GM18867 (cell line): ENCODE measurements at regions not wholly inside any gene's neighbourhood (a gene's known extent, or its start where the extent isn't known, plus 50 kb on each side); places are given as distances from the start of the nearest gene placed in this dataset.

ENCODE experiments used
- ATAC-seq: cut with Tn5 transposase; IDR thresholded peaks from one replicate; pipeline ENCODE4 v1.9.1; 2021; ENCODE audit warnings: mild to moderate bottlenecking, moderate library complexity; ENCODE audit not compliant: unreplicated experiment

GRCh38 chr17:71232801-71233559, 887.8 kb upstream of the SOX9 start:
- no peak for ATAC-seq

- peak; percentile 44 for ATAC-seq
Observed at GRCh38 chr17:71234349-71234748, 886.5 kb upstream of the SOX9 start.

GRCh38 chr17:71237903-71238538, 882.8 kb upstream of the SOX9 start:
- ATAC-seq, result no peak

- ATAC-seq, result no peak
Observed at GRCh38 chr17:71247441-71248015, 873.3 kb upstream of the SOX9 start.

GRCh38 chr17:71251276-71251675, 869.5 kb upstream of the SOX9 start:
- ATAC-seq, result no peak

GRCh38 chr17:71251951-71252350, 868.9 kb upstream of the SOX9 start:
- no peak for ATAC-seq

- no peak for ATAC-seq
Observed at GRCh38 chr17:71252436-71252835, 868.4 kb upstream of the SOX9 start.

GRCh38 chr17:71257096-71257495, 863.7 kb upstream of the SOX9 start:
- no peak for ATAC-seq

- no peak for ATAC-seq
Observed at GRCh38 chr17:71260366-71260940, 860.4 kb upstream of the SOX9 start.

- no peak for ATAC-seq
Observed at GRCh38 chr17:71262586-71262985, 858.2 kb upstream of the SOX9 start.

- ATAC-seq, result no peak
Observed at GRCh38 chr17:71267668-71268067, 853.2 kb upstream of the SOX9 start.

GRCh38 chr17:71269201-71269600, 851.6 kb upstream of the SOX9 start:
- no peak for ATAC-seq

- ATAC-seq, result no peak
Observed at GRCh38 chr17:71273441-71273840, 847.4 kb upstream of the SOX9 start.

GRCh38 chr17:71276079-71276478, 844.7 kb upstream of the SOX9 start:
- no peak for ATAC-seq

- no peak for ATAC-seq
Observed at GRCh38 chr17:71283486-71283885, 837.3 kb upstream of the SOX9 start.

- ATAC-seq, result no peak
Observed at GRCh38 chr17:71284032-71284755, 836.6 kb upstream of the SOX9 start.

- no peak for ATAC-seq
Observed at GRCh38 chr17:71286625-71287024, 834.2 kb upstream of the SOX9 start.

GRCh38 chr17:71287071-71287823, 833.6 kb upstream of the SOX9 start:
- no peak for ATAC-seq

GRCh38 chr17:71292006-71292405, 828.8 kb upstream of the SOX9 start:
- ATAC-seq, result no peak

GRCh38 chr17:71296005-71296404, 824.8 kb upstream of the SOX9 start:
- no peak for ATAC-seq

- no peak for ATAC-seq
Observed at GRCh38 chr17:71301063-71301462, 819.8 kb upstream of the SOX9 start.
